Loucy (cell line): ENCODE measurements at regions not wholly inside any gene's neighbourhood (a gene's known extent, or its start where the extent isn't known, plus 50 kb on each side); places are given as distances from the start of the nearest gene placed in this dataset.

Experiments used
- H2AFZ ChIP-seq: fragments of 200-600 bp; sonication (generic); 2 replicates; pipeline ENCODE4 v1.6.0; 2016; ENCODE audit warnings: antibody characterized with exemption, mild to moderate bottlenecking, low read length, moderate library complexity
- H3F3A ChIP-seq: fragments of 200-600 bp; 2 replicates; pipeline ENCODE4 v1.6.0; 2016; ENCODE audit warnings: antibody characterized with exemption, low read depth, mild to moderate bottlenecking
- H3K27me3 ChIP-seq: fragments of 200-600 bp; sonication (generic); 2 replicates; pipeline ENCODE4 v1.6.1; 2014; ENCODE audit warnings: low read length, mild to moderate bottlenecking; ENCODE audit not compliant: insufficient read depth, poor library complexity, severe bottlenecking
- H3K36me3 ChIP-seq: fragments of 200-600 bp; sonication (generic); 2 replicates; pipeline ENCODE4 v1.6.1; 2016; ENCODE audit warnings: low read length; ENCODE audit not compliant: insufficient read depth
- H3K4me1 ChIP-seq: fragments of 200-600 bp; sonication (generic); 2 replicates; pipeline ENCODE4 v1.5.1; 2014; ENCODE audit warnings: low read length, mild to moderate bottlenecking; ENCODE audit not compliant: insufficient read depth, poor library complexity, severe bottlenecking
- H3K4me2 ChIP-seq: fragments of 200-600 bp; sonication (generic); 2 replicates; pipeline ENCODE4 v1.6.0; 2014; ENCODE audit warnings: antibody characterized with exemption, low read length, low read depth, mild to moderate bottlenecking; ENCODE audit not compliant: poor library complexity, severe bottlenecking
- H3K4me3 ChIP-seq: fragments of 200-600 bp; sonication (generic); 2 replicates; pipeline ENCODE4 v1.5.1; 2014; ENCODE audit warnings: low read length, mild to moderate bottlenecking, mixed read lengths; ENCODE audit not compliant: poor library complexity, severe bottlenecking
- H3K79me2 ChIP-seq: fragments of 200-600 bp; sonication (generic); 2 replicates; pipeline ENCODE4 v1.6.1; 2014; ENCODE audit warnings: low read length; ENCODE audit not compliant: insufficient read depth
- H3K9ac ChIP-seq: fragments of 200-600 bp; sonication (generic); 2 replicates; pipeline ENCODE4 v1.6.0; 2014; ENCODE audit warnings: mild to moderate bottlenecking, low read depth, low read length, moderate library complexity; ENCODE audit not compliant: poor library complexity, severe bottlenecking
- H3K9me2 ChIP-seq: fragments of 200-600 bp; sonication (generic); replicated peaks from 2 replicates; pipeline ENCODE4 v1.6.1; 2016; ENCODE audit warnings: low read depth, low read length, mixed read lengths
- H3K9me3 ChIP-seq: fragments of 200-600 bp; sonication (generic); 2 replicates; pipeline ENCODE4 v1.6.1; 2014; ENCODE audit warnings: mild to moderate bottlenecking, antibody characterized with exemption, low read length, low read depth; ENCODE audit not compliant: insufficient read depth
- H4K20me1 ChIP-seq: fragments of 200-600 bp; sonication (generic); 2 replicates; pipeline ENCODE4 v1.6.0; 2014; ENCODE audit warnings: antibody characterized with exemption, low read length, mild to moderate bottlenecking; ENCODE audit not compliant: insufficient read depth, poor library complexity, severe bottlenecking
- EZH2phosphoT487 ChIP-seq: fragments of 200-600 bp; IDR thresholded peaks from 2 replicates; pipeline ENCODE4 v1.6.1; 2018; ENCODE audit warnings: antibody characterized with exemption, mild to moderate bottlenecking, moderate library complexity, borderline replicate concordance
- TF ChIP-seq, protein P1 (sequence below): fragments of 200-600 bp; sonication (generic); conservative IDR thresholded peaks from 2 replicates; pipeline ENCODE4 v1.5.1; 2014; ENCODE audit warnings: mild to moderate bottlenecking, antibody characterized with exemption, low read length

DNA sequence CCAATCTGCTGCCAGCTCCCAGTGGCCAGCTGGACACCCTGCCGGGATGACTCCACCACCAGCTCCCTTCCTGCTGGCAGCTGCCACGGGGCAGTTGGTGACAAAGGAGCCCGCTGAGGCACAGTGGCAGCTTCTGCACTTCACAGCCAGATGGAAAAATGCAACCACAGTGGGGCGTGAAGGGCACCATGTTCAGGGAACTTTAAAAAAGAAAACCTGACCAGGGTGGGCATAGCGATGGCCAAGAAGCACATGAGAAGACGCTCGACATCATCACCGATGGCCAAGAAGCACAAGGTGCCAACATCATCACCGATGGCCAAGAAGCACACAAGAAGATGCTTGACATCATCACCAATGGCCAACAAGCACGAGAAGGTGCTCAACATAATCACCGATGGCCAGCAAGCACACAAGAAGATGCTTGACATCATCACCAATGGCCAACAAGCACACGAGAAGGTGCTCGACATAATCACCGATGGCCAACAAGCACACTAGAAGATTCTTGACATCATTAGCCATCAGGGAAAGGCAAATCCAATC lies 243.5 kb downstream of the EIPR1 start:
- Histone ChIP-seq H3K4me3 (no peak overlapping the region), H3K36me3 (no peaks in the 10 kb centered on the region), H3K9me2 (no peaks in the 10 kb centered on the region), H3K27me3 (no peaks in the 10 kb centered on the region), H3K4me2 (no peak overlapping the region), H3K79me2 (no peaks in the 10 kb centered on the region), H3K4me1 (no peaks in the 10 kb centered on the region), H3K9ac (no peak overlapping the region), H3F3A (no peaks in the 10 kb centered on the region), H3K9me3 (0 out of 2 replicates have a peak, but pooled peaks cover 7% of the 10 kb centered on the region), H2AFZ (no peak overlapping the region), H4K20me1 (no peaks in the 10 kb centered on the region)
- TF ChIP-seq, protein P1, sequence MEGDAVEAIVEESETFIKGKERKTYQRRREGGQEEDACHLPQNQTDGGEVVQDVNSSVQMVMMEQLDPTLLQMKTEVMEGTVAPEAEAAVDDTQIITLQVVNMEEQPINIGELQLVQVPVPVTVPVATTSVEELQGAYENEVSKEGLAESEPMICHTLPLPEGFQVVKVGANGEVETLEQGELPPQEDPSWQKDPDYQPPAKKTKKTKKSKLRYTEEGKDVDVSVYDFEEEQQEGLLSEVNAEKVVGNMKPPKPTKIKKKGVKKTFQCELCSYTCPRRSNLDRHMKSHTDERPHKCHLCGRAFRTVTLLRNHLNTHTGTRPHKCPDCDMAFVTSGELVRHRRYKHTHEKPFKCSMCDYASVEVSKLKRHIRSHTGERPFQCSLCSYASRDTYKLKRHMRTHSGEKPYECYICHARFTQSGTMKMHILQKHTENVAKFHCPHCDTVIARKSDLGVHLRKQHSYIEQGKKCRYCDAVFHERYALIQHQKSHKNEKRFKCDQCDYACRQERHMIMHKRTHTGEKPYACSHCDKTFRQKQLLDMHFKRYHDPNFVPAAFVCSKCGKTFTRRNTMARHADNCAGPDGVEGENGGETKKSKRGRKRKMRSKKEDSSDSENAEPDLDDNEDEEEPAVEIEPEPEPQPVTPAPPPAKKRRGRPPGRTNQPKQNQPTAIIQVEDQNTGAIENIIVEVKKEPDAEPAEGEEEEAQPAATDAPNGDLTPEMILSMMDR = no peak

DNA sequence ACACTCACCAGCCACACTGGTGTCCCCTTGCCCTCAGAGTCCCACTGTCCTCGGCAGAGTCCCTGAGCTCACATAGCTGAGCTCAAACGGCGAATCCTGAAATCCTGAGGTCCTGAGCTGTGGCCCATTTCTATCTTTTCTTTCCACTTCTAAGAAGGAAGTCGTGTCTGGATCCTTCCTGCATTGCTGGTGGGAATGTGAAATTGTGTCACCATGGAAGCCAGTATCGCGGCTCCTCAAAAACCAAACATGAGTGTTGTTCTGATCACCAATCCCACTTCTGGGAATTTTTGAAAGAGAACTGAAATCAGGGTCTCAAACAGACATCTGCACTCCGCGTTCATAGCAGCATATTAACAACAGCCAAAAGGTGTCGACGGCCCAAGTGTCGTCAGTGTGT lies 244.7 kb downstream of the EIPR1 start:
- Histone ChIP-seq H4K20me1 (no peaks in the 10 kb centered on the region), H3K79me2 (no peaks in the 10 kb centered on the region), H3F3A (no peaks in the 10 kb centered on the region), H3K4me2 (no peak overlapping the region), H3K9me3 (0 out of 2 replicates have a peak, but pooled peaks cover 6% of the 10 kb centered on the region), H3K27me3 (no peaks in the 10 kb centered on the region), H3K4me1 (no peaks in the 10 kb centered on the region), H3K4me3 (no peak overlapping the region), H2AFZ (no peak overlapping the region), H3K9me2 (no peaks in the 10 kb centered on the region), H3K9ac (no peak overlapping the region), H3K36me3 (no peaks in the 10 kb centered on the region)
- TF ChIP-seq, protein P1 = no peak

DNA sequence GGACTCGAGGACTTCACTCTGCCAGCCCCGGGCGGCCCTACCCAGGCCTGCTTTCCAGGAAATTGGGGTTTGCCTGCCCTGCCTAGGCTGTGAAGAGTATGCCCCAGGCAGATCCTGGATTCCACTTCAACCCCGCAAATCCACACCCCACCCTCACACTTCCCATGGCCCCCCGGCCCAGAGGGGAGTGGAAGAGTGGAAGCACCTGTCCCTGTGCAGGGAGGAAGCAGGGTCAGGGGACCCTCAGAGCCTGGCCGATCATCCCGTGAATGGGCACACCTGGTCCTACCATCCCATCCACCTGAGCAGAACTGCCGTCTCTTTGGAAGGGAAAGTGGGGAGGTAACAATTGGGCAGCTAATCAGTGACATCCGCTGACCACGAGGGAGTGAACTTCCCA lies 245.2 kb downstream of the EIPR1 start:
- Histone ChIP-seq H3K4me2 (no peak overlapping the region), H3K4me3 (no peak overlapping the region), H3K79me2 (no peaks in the 10 kb centered on the region), H4K20me1 (no peaks in the 10 kb centered on the region), H3K9me2 (no peaks in the 10 kb centered on the region), H3K27me3 (no peaks in the 10 kb centered on the region), H3K36me3 (no peaks in the 10 kb centered on the region), H2AFZ (no peak overlapping the region), H3F3A (no peaks in the 10 kb centered on the region), H3K9ac (no peak overlapping the region), H3K4me1 (no peaks in the 10 kb centered on the region), H3K9me3 (0 out of 2 replicates have a peak, but pooled peaks cover 4% of the 10 kb centered on the region)
- no peak for TF ChIP-seq EZH2phosphoT487
- TF ChIP-seq, protein P1 = no peak
